ENCODE measurements at regions not wholly inside any gene's neighbourhood (a gene's known extent, or its start where the extent isn't known, plus 50 kb on each side); places are given as distances from the start of the nearest gene placed in this dataset.

GRCh38 chrX:14194711-14195110 lies 165.0 kb upstream of the GEMIN8 start (continued):
- TF ChIP-seq AR (CRISPR knock-in tag; IDR thresholded peaks at IDR 0.05): no peak
- TF ChIP-seq HMGA2 (CRISPR knock-in tag; IDR thresholded peaks at IDR 0.05): no peak
- TF ChIP-seq MLX (CRISPR knock-in tag; IDR thresholded peaks at IDR 0.05): no peak
- TF ChIP-seq GTF2I (CRISPR knock-in tag; conservative IDR thresholded peaks at IDR 0.05): no peak
- TF ChIP-seq MYBL2 (CRISPR knock-in tag; IDR thresholded peaks at IDR 0.05): no peak
- TF ChIP-seq ZNF121 (CRISPR knock-in tag; IDR thresholded peaks at IDR 0.05): no peak
- TF ChIP-seq ZNF138 (CRISPR knock-in tag; conservative IDR thresholded peaks at IDR 0.05): no peak
- no peak for TF ChIP-seq PRDM15 (CRISPR knock-in tag; IDR thresholded peaks at IDR 0.05)
- no peak for TF ChIP-seq ZMAT4 (CRISPR knock-in tag; IDR thresholded peaks at IDR 0.05)

- ATAC-seq: no peak
- H3K4me3 Mint-ChIP-seq: no peak overlapping the region
- H3K36me3 Mint-ChIP-seq: peaks cover 3% of the 10 kb centered on the region; the same call in 1 of the 2 replicates
- H3K27ac Mint-ChIP-seq: no peak overlapping the region
- POLR2A ChIA-PET: no interaction called here
- CTCF ChIA-PET: no interaction called here
- TF ChIP-seq, protein P1, sequence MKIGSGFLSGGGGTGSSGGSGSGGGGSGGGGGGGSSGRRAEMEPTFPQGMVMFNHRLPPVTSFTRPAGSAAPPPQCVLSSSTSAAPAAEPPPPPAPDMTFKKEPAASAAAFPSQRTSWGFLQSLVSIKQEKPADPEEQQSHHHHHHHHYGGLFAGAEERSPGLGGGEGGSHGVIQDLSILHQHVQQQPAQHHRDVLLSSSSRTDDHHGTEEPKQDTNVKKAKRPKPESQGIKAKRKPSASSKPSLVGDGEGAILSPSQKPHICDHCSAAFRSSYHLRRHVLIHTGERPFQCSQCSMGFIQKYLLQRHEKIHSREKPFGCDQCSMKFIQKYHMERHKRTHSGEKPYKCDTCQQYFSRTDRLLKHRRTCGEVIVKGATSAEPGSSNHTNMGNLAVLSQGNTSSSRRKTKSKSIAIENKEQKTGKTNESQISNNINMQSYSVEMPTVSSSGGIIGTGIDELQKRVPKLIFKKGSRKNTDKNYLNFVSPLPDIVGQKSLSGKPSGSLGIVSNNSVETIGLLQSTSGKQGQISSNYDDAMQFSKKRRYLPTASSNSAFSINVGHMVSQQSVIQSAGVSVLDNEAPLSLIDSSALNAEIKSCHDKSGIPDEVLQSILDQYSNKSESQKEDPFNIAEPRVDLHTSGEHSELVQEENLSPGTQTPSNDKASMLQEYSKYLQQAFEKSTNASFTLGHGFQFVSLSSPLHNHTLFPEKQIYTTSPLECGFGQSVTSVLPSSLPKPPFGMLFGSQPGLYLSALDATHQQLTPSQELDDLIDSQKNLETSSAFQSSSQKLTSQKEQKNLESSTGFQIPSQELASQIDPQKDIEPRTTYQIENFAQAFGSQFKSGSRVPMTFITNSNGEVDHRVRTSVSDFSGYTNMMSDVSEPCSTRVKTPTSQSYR (CRISPR knock-in tag; IDR thresholded peaks at IDR 0.05): no peak
- TF ChIP-seq, protein P2, sequence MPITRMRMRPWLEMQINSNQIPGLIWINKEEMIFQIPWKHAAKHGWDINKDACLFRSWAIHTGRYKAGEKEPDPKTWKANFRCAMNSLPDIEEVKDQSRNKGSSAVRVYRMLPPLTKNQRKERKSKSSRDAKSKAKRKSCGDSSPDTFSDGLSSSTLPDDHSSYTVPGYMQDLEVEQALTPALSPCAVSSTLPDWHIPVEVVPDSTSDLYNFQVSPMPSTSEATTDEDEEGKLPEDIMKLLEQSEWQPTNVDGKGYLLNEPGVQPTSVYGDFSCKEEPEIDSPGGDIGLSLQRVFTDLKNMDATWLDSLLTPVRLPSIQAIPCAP (CRISPR knock-in tag; IDR thresholded peaks at IDR 0.05): no peak
- no peak for TF ChIP-seq OVOL2 (CRISPR knock-in tag; IDR thresholded peaks at IDR 0.05; ENCODE audit: borderline replicate concordance)
- TF ChIP-seq EMX1 (CRISPR knock-in tag; IDR thresholded peaks at IDR 0.05): no peak
- no peak for TF ChIP-seq ZNF317 (CRISPR knock-in tag; IDR thresholded peaks at IDR 0.05; ENCODE audit: borderline replicate concordance, low read depth)
- no peak for TF ChIP-seq NFATC4 (CRISPR knock-in tag; IDR thresholded peaks at IDR 0.05)
- TF ChIP-seq, protein P3, sequence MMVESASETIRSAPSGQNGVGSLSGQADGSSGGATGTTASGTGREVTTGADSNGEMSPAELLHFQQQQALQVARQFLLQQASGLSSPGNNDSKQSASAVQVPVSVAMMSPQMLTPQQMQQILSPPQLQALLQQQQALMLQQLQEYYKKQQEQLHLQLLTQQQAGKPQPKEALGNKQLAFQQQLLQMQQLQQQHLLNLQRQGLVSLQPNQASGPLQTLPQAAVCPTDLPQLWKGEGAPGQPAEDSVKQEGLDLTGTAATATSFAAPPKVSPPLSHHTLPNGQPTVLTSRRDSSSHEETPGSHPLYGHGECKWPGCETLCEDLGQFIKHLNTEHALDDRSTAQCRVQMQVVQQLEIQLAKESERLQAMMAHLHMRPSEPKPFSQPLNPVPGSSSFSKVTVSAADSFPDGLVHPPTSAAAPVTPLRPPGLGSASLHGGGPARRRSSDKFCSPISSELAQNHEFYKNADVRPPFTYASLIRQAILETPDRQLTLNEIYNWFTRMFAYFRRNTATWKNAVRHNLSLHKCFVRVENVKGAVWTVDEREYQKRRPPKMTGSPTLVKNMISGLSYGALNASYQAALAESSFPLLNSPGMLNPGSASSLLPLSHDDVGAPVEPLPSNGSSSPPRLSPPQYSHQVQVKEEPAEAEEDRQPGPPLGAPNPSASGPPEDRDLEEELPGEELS (CRISPR knock-in tag; IDR thresholded peaks at IDR 0.05): no peak
- TF ChIP-seq AR (CRISPR knock-in tag; IDR thresholded peaks at IDR 0.05): no peak
- TF ChIP-seq IRF2 (CRISPR knock-in tag; IDR thresholded peaks at IDR 0.05; ENCODE audit: borderline replicate concordance, low read depth): no peak
- H3K27me3 Mint-ChIP-seq (ENCODE audit: low read depth): no peaks in the 10 kb centered on the region
- peaks cover 9% of the 10 kb centered on the region; the same call in 1 of the 2 replicates for H3K4me1 Mint-ChIP-seq
- no peak for DNase-seq (ENCODE audit: low spot score)
- H3K9me3 Mint-ChIP-seq: peaks cover 7% of the 10 kb centered on the region
These were observed 163.9 kb upstream of the GEMIN8 start for GRCh38 chrX:14193547-14193946.
